Adrenal gland (tissue), 9 donors: ENCODE measurements at regions not wholly inside any gene's neighbourhood (a gene's known extent, or its start where the extent isn't known, plus 50 kb on each side); places are given as distances from the start of the nearest gene placed in this dataset.

Experiments used
- DNase-seq, 7 donors: peaks; one replicate each; pipeline ENCODE4 v3.0.0-alpha.2; 2019 to 2020
- H3K27ac ChIP-seq, 5 donors: fragments of 200-600 bp; sonication (generic) in 4 of 5; 1 replicate in 3 of 5; 2 replicates in 2 of 5; pipeline versions ENCODE4 v1.5.1 to v1.8.0; 2016 to 2020; ENCODE audit warnings: mild to moderate bottlenecking in 1 of 5
- H3K27me3 ChIP-seq: fragments of 200-600 bp; 2 replicates; pipeline ENCODE4 v1.8.0; 2021
- H3K36me3 ChIP-seq, 2 donors: fragments of 200-600 bp; replicated peaks in 1 of 2; 1 replicate in 1 of 2; 2 replicates in 1 of 2; pipeline versions ENCODE4 v1.5.1 to v1.8.0; 2018 to 2022
- H3K4me1 ChIP-seq, 2 donors: fragments of 200-600 bp; replicated peaks in 1 of 2; 1 replicate in 1 of 2; 2 replicates in 1 of 2; pipeline versions ENCODE4 v1.5.1 to v1.8.0; 2018 to 2021
- H3K4me3 ChIP-seq, 4 donors: fragments of 200-600 bp; sonication (generic) in 3 of 4; one replicate each; pipeline ENCODE4 v1.5.1; 2016 to 2018
- H3K9me3 ChIP-seq, 3 donors: fragments of 200-600 bp; sonication (generic) in 1 of 3; replicated peaks in 1 of 3; 1 replicate in 2 of 3; 2 replicates in 1 of 3; pipeline versions ENCODE4 v1.5.1 to v1.8.0; 2016 to 2021
- POLR2A ChIP-seq, 2 donors: fragments of 450-650 bp; IDR thresholded peaks; one replicate each; pipeline ENCODE4 v1.6.1; 2017; ENCODE audit warnings: antibody characterized with exemption in 2 of 2, mild to moderate bottlenecking in 2 of 2, moderate library complexity in 1 of 2
- WGBS, 4 donors: extraction: QIAGEN DNeasy Blood & Tissue Kit in 2 of 4; methylation state at CpG; one replicate each; pipeline versions ENCODE4 v1.1.5 to v1.1.7; 2013 to 2017; 5-methylcytosine and 5-hydroxymethylcytosine counted together
- intact Hi-C, 2 donors: fragments of 100-400 bp; cut with DNase I; formaldehyde crosslinking; loops; one replicate each; pipeline versions ENCODE4 v1.14.1 to v1.15.0; 2022 to 2023
- TF ChIP-seq, protein P1 (sequence below), 6 experiments: fragments of 450-650 bp in 4 of 6; fragments of 200-600 bp in 2 of 6; sonication (generic) in 1 of 6; IDR thresholded peaks; 1 replicate in 5 of 6; 2 replicates in 1 of 6; pipeline versions ENCODE4 v1.5.1 to v1.8.0; 2016 to 2021; ENCODE audit warnings: antibody characterized with exemption in 6 of 6, mild to moderate bottlenecking in 2 of 6, moderate library complexity in 1 of 6
- donor health status: healthy with polysubstance abuse.
- donor health status: Bipolar disorder and iron deficiency.
- donor health status: DM: yes; HTN: yes; CAD: no.
- donor health status: DM: no; HTN: no; CAD: no.
- donor health status: DM: no; HTN: no; CAD: no.

DNA sequence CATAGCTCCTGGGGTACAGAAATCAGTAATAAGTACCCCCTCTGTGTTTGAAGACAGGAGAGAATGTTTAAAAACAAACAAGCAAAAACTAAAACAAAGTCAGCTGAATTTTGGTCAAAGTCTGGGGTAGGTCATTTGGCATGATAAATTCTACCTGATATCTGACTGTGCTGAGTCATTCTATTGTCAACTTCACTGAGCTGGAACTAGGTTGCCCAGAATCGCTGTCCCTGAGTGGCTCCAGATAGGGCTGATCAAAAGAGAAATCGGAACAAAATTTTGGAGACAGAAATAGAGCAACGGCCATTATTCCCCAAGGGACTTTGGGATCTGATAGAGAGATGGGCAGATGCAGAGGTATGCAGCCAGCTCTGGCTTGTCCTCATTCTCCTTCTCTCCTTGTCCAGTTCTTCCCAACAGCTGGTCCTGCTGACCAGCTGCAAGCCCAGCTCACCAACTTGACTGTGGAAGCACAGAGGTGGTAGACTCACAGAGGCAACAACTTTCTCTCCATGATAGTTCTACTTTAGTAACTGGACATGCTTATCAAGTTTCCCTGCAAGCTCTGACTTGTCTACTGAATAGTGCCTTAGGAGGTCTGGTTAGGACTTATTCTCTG lies 57.3 kb upstream of the MYRIP start:
- 40 to 64% (median 51%) methylated on average over 3 of the region's 3 CpGs for WGBS, 4 donors
- intact Hi-C loops = no loop called here
- Histone ChIP-seq H3K4me3 (no peak overlapping the region), H3K27ac (peak overlapping the region in 1 of 5 donors; percentile 65), H3K27me3 (no peaks in the 10 kb centered on the region), H3K4me1 (peaks cover 0 to 7% of the 10 kb centered on the region in 2 donors), H3K9me3 (no peaks in the 10 kb centered on the region), H3K36me3 (no peaks in the 10 kb centered on the region)
- TF ChIP-seq POLR2A (IDR thresholded peaks at IDR 0.05) = no peak
- TF ChIP-seq, protein P1, sequence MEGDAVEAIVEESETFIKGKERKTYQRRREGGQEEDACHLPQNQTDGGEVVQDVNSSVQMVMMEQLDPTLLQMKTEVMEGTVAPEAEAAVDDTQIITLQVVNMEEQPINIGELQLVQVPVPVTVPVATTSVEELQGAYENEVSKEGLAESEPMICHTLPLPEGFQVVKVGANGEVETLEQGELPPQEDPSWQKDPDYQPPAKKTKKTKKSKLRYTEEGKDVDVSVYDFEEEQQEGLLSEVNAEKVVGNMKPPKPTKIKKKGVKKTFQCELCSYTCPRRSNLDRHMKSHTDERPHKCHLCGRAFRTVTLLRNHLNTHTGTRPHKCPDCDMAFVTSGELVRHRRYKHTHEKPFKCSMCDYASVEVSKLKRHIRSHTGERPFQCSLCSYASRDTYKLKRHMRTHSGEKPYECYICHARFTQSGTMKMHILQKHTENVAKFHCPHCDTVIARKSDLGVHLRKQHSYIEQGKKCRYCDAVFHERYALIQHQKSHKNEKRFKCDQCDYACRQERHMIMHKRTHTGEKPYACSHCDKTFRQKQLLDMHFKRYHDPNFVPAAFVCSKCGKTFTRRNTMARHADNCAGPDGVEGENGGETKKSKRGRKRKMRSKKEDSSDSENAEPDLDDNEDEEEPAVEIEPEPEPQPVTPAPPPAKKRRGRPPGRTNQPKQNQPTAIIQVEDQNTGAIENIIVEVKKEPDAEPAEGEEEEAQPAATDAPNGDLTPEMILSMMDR (IDR thresholded peaks at IDR 0.05) = no peak
- DNase-seq = no peak

DNA sequence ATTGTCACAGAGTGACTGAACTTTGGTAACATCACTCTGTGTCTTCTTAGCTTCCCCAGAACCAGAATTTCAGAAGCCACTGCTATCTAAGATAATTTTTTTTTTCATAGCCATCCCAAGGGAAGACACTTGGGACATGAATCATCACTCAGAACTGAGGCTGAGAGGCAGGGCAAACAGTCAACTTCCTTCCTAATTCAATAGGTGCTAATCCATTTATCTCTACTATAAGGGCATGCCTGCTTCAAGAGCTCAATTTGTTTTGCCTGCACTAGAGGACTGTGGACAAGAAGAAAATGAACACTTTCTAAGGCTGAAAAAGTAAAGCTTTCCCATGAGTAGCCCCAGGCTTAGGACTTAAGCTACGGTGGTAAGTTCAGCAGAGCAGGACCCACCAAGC lies 56.7 kb upstream of the MYRIP start:
- no peaks in the 10 kb centered on the region for H3K27me3 ChIP-seq
- WGBS, 4 donors = 54 to 88% (median 75%) methylated on average over 1 of the region's 1 CpG
- H3K4me3 ChIP-seq = no peak overlapping the region
- H3K4me1 ChIP-seq = peaks cover 0 to 7% of the 10 kb centered on the region in 2 donors
- no peak overlapping the region for H3K27ac ChIP-seq
- H3K36me3 ChIP-seq = no peaks in the 10 kb centered on the region
- no peaks in the 10 kb centered on the region for H3K9me3 ChIP-seq
- intact Hi-C loops = no loop called here
- no peak for DNase-seq
- no peak for TF ChIP-seq POLR2A (IDR thresholded peaks at IDR 0.05)
- TF ChIP-seq, protein P1 (IDR thresholded peaks at IDR 0.05) = no peak

GRCh38 chr3:39753391-39753790 lies 56.0 kb upstream of the MYRIP start:
- TF ChIP-seq, protein P1 (IDR thresholded peaks at IDR 0.05) = no peak
- no peak for TF ChIP-seq POLR2A (IDR thresholded peaks at IDR 0.05)
- H3K4me1 ChIP-seq = peaks cover 0 to 7% of the 10 kb centered on the region in 2 donors
- 86 to 97% (median 89%) methylated on average over 1 of the region's 1 CpG for WGBS, 4 donors
- intact Hi-C loops = no loop called here
- no peaks in the 10 kb centered on the region for H3K9me3 ChIP-seq
- H3K27ac ChIP-seq = no peak overlapping the region
- H3K36me3 ChIP-seq = no peaks in the 10 kb centered on the region
- no peak overlapping the region for H3K4me3 ChIP-seq
- H3K27me3 ChIP-seq = no peaks in the 10 kb centered on the region
- DNase-seq = no peak

- H3K27me3 ChIP-seq = no peaks in the 10 kb centered on the region
- H3K4me1 ChIP-seq = peaks cover 0 to 7% of the 10 kb centered on the region in 2 donors
- intact Hi-C loops = no loop called here
- H3K36me3 ChIP-seq = no peaks in the 10 kb centered on the region
- WGBS, 4 donors = 72 to 79% (median 76%) methylated on average over 3 of the region's 3 CpGs
- no peak overlapping the region for H3K4me3 ChIP-seq
- no peak for DNase-seq
- H3K9me3 ChIP-seq = no peaks in the 10 kb centered on the region
- no peak overlapping the region for H3K27ac ChIP-seq
- TF ChIP-seq POLR2A (IDR thresholded peaks at IDR 0.05) = no peak
- TF ChIP-seq, protein P1 (IDR thresholded peaks at IDR 0.05) = no peak
Measured at GRCh38 chr3:39754549-39754948, 54.9 kb upstream of the MYRIP start.
